HG03025 (cell line): ENCODE measurements at regions not wholly inside any gene's neighbourhood (a gene's known extent, or its start where the extent isn't known, plus 50 kb on each side); places are given as distances from the start of the nearest gene placed in this dataset.
"Not testable (repeated sequence)": the region's sequence is repeated elsewhere in the genome, so short reads cannot be mapped to it uniquely, and the experiment has no call there.

Experiments
- ATAC-seq: cut with Tn5 transposase; IDR thresholded peaks from one replicate; pipeline ENCODE4 v1.9.1; 2021; ENCODE audit warnings: mild to moderate bottlenecking, moderate library complexity; ENCODE audit not compliant: unreplicated experiment, low FRiP score

GRCh38 chr2:195471807-195472206 lies 185.2 kb upstream of the SLC39A10 start:
- no peak for ATAC-seq

GRCh38 chr2:195471163-195471562 lies 185.9 kb upstream of the SLC39A10 start:
- ATAC-seq, result no peak

- no peak for ATAC-seq
Measured at GRCh38 chr2:195470622-195471021, 186.4 kb upstream of the SLC39A10 start.

- ATAC-seq, result peak; percentile 83
Measured at GRCh38 chr2:195468771-195469170, 188.3 kb upstream of the SLC39A10 start.

GRCh38 chr2:195466427-195466826 lies 190.6 kb upstream of the SLC39A10 start:
- no peak for ATAC-seq

GRCh38 chr2:195461010-195461409 lies 196.0 kb upstream of the SLC39A10 start:
- ATAC-seq, result no peak

GRCh38 chr2:195458936-195459335 lies 198.1 kb upstream of the SLC39A10 start:
- ATAC-seq, result no peak

- no peak for ATAC-seq
Measured at GRCh38 chr2:195457873-195458272, 199.2 kb upstream of the SLC39A10 start.

- ATAC-seq, result no peak
Measured at GRCh38 chr2:195456771-195457170, 200.3 kb upstream of the SLC39A10 start.

GRCh38 chr2:195451160-195451559 lies 205.9 kb upstream of the SLC39A10 start:
- ATAC-seq, result no peak

GRCh38 chr2:195450552-195451113 lies 206.4 kb upstream of the SLC39A10 start:
- no peak for ATAC-seq

GRCh38 chr2:195447323-195447975 lies 209.6 kb upstream of the SLC39A10 start:
- ATAC-seq, result no peak

- ATAC-seq, result no peak
Measured at GRCh38 chr2:195445639-195446038, 211.4 kb upstream of the SLC39A10 start.

GRCh38 chr2:195443926-195444325 lies 213.1 kb upstream of the SLC39A10 start:
- ATAC-seq, result no peak

GRCh38 chr2:195442458-195443175 lies 214.4 kb upstream of the SLC39A10 start:
- ATAC-seq, result no peak

- no peak for ATAC-seq
Measured at GRCh38 chr2:195438692-195439091, 218.3 kb upstream of the SLC39A10 start.

- no peak for ATAC-seq
Measured at GRCh38 chr2:195437521-195437920, 219.5 kb upstream of the SLC39A10 start.

GRCh38 chr2:195434346-195434745 lies 222.7 kb upstream of the SLC39A10 start:
- no peak for ATAC-seq

GRCh38 chr2:195433729-195434128 lies 223.3 kb upstream of the SLC39A10 start:
- ATAC-seq, result not testable (repeated sequence)

- no peak for ATAC-seq
Measured at GRCh38 chr2:195428673-195429072, 228.4 kb upstream of the SLC39A10 start.

GRCh38 chr2:195425328-195425727 lies 231.7 kb upstream of the SLC39A10 start:
- ATAC-seq, result no peak

GRCh38 chr2:195419033-195419432 lies 238.0 kb upstream of the SLC39A10 start:
- ATAC-seq, result no peak
